ENCODE measurements at regions not wholly inside any gene's neighbourhood (a gene's known extent, or its start where the extent isn't known, plus 50 kb on each side); places are given as distances from the start of the nearest gene placed in this dataset.
A peak's percentile ranks its signal among the peaks of the same experiment; 100 is the strongest.
"Not testable (repeated sequence)": the region's sequence is repeated elsewhere in the genome, so short reads cannot be mapped to it uniquely, and the experiment has no call there.

DNA sequence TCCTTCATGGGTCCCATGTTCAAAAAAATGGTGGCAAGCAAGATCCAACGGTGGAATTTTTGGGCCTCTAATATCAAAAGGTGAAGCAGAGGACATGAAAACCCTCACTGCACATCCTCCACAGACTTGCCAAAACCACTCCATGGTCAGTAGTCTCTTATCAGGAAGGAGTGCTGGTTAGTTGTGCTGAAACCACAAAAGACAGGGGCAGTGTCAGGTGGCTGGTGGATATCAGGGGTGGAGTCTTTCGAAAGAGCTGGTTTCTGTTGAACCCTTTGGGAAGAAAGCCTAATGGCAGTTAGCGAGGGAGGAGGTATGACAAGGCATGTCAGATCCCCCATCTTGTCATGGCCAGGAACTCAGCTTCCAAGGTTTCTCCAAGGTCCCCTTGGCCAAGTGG lies 395.9 kb upstream of the CAMK1G start:
- H3K4me3 ChIP-seq (ENCODE audit: low read depth, low read length): no peak overlapping the region
- DNase-seq (ENCODE audit: low read depth): no peak

DNA sequence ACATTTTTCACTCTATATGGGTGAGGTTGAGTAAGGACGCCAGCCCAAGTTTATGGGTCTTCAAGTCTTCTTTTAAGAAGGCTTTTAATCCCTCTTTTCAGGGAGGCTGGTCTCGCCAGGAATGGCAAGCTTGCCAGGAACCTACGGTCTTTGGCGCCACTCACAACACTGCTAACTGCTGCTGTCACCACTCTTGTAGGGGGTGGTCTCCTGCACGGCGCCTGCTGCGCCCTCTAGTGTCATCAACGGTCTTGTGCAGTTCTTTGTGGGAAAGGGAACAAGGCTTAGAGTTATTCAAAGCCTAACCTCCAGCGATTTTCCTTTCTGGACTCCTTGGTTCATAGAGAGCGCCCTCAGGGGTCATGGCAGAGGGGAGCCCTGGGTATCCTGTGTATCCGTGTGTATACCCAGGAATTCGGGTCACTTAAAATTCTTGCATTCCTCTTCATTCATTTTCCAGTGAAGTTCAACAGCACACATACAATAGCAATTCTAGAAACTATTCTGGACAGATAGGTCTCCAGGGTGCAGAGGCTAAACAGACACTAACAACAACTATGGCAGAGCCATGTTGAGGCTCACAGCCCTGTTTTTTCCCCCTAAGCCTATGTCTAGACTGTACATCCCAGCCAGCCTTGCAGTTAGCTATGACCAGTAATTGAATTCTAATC lies 392.8 kb upstream of the CAMK1G start:
- H3K4me3 ChIP-seq (ENCODE audit: low read depth, low read length): no peak overlapping the region
- DNase-seq (ENCODE audit: low read depth): peak; percentile 9

DNA sequence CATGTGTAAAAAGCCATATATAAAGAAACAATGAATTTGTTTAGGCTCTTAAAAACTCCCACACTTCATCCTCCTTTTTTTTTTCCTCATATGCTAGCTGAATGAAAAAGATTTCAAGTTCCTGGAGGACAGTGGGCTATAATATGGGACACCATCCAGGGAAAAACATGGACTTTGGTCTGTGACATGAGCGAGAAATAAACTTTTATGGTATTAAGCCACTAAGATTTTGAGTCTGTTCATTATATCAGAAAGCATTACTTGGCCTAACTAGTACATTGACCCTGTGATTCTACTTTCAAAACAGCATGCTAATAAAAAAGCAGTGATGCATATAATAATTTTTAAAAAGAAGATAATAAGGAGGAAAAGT lies 392.3 kb upstream of the CAMK1G start:
- DNase-seq (ENCODE audit: low read depth): no peak
- H3K4me3 ChIP-seq (ENCODE audit: low read depth, low read length): no peak overlapping the region

DNA sequence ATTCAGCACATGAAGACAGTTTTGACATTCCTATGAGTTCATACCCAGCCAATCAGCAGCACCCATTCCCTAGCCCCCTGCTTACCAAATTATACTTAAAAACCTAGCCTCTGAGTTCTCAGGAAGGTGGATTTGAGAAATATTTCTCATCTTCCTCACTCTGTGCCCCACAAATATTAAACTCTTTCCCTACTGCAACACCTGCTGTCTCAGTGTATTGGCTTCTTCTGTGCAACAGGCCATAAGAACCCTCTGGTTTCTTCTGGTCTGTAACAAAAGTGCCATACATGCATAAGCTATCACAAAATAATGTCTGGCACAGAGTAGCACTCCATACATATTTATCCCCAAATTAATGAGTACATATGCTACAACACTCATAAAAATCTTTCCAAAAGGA lies 387.4 kb upstream of the CAMK1G start:
- DNase-seq (ENCODE audit: low read depth): no peak
- H3K4me3 ChIP-seq (ENCODE audit: low read depth, low read length): no peak overlapping the region

DNA sequence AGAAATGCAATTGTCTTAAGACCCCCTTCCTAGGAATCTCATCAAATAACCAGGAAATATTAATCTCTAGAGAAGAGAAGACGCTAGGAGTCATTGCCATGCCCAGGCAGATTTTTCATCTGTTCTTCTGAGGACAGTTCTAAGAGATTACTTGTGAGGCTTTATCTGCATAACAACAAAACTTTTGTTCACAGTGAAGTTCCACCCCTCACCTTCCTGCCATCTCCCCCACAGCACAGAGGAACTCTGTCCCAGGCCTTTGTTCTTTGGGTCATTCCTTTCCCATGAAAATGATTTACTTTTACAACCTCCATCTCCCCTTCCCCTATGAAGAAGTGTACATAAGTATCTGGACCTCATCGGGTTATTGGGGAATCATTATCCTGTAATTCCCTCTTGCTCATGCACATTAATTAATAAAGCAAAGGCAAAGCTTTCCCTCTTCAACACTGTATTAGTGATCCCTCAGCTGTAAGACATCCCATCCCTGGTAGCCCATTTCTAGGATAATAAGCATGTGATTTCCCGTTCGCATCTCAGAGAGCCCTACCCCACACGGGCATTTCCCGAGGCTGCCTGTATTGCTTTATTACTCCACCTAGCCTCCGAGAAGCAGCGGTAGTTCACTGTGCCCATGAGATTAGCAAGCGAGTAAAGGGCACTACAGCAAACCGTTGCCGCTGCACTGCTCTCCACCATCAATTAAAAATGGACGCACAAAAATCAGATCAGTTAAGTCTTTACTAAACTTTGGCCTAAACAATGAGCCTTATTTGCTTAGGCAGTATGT lies 384.4 kb upstream of the CAMK1G start:
- H3K4me3 ChIP-seq (ENCODE audit: low read depth, low read length): no peak overlapping the region
- DNase-seq (ENCODE audit: low read depth): no peak

DNA sequence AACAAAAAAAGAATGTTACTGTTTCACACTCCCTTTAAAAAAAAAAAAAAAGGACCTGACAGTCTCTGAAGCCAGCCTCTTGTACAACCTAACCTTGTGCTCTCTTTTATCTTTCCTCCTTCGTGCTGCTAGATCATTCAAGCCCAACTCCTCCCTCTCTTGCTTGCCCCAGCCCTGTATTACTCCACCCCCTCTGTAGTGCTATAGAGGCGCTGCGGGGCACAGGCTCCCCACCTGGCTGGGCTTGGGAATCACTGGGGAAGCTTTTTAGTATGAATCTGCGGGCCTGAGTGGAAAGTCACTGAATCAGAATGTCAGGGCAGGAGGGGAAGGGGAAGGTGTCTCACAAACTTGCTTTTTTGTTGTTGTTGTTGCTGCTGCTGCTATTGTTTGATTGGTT lies 383.7 kb upstream of the CAMK1G start:
- no peak for DNase-seq (ENCODE audit: low read depth)
- no peak overlapping the region for H3K4me3 ChIP-seq (ENCODE audit: low read depth, low read length)

DNA sequence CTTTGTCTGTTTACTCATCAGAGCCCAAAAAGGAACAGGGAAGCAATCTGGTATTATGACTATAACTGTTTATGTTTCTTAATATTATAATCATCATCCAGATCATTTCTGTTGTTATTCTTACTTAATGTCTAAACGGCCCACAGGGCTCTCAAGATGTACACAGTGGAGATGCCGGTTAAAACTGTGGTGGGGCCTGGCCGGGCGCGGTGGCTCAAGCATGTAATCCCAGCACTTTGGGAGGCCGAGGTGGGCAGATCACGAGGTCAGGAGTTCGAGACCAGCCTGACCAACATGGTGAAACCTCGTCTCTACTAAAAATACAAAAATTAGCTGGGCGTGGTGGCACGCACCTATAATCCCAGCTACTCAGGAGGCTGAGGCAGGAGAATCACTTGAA lies 381.2 kb upstream of the CAMK1G start:
- not testable (repeated sequence) for H3K4me3 ChIP-seq (ENCODE audit: low read depth, low read length)

DNA sequence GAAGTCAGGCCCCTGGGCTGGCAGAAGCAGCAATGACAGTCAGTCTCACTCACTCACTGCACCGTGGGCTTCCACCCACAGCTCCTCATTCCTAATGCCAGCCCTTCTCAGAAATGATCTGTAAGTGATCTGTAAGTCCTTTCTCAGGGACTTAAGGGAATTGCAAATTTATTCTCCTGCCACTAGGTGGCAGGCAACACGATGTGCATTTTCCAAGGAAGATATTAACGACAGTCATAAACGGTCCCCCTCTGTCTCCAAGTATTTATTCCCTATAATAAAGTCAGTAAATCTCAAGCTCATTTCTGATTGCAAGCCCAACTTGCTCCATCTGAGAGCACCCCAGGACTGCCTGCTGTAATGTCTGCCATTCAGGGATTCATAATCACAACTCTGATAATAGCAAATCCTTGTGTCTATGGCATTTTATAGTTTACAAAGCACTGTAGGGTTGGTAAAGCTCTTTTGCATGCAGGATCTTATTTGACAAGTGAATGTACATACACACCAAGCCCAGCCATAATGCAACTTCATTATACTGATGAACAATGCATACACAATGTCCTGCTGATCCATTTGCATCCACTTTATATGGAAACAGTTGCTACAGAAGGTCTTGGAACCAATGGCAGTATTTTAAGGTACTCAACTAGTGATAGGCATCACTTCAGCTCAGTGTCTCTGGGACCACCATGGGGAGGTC lies 380.5 kb upstream of the CAMK1G start:
- DNase-seq (ENCODE audit: low read depth): peak; percentile 20
- no peak overlapping the region for H3K4me3 ChIP-seq (ENCODE audit: low read depth, low read length)

More for the DNA sequence above, 381.2 kb upstream of the CAMK1G start:
- not testable (repeated sequence) for DNase-seq (ENCODE audit: low read depth)

DNA sequence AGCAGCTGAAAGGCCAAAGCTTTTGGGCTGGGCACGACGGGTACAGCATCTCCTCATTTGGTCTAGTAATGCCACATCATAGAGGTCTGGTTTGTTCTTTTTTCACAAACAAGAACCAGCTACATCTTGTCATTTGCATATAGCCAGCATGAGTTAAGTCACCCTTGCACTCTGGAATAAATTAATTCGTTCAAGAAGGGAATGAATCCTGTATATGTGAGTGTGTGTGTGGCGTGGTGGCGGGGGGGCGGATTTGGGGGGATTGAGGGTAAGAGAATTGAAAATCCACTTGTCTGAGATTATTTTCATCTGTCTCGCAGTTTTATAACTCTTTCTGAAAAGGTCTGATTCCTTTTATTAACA lies 380.0 kb upstream of the CAMK1G start:
- DNase-seq (ENCODE audit: low read depth): no peak
- no peak overlapping the region for H3K4me3 ChIP-seq (ENCODE audit: low read depth, low read length)

DNA sequence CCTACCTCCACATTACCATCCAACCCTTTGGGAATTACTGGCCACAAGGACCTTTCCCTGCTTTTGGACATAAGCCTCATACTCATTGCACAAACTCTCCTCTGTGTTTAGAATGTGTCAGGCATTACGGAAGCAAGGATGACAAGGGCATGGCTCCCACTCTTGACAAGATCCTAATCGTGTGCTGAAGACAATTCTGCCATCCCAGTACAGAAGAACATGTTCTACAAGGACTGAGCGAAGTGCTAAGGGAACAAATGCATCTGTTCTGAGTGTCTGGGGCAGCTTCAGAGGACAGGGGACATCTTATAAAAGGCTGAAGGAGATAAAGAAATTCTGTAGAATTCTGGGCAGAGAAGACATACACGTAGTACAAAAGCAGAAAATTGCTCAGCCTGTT lies 378.5 kb upstream of the CAMK1G start:
- H3K4me3 ChIP-seq (ENCODE audit: low read depth, low read length): no peak overlapping the region

DNA sequence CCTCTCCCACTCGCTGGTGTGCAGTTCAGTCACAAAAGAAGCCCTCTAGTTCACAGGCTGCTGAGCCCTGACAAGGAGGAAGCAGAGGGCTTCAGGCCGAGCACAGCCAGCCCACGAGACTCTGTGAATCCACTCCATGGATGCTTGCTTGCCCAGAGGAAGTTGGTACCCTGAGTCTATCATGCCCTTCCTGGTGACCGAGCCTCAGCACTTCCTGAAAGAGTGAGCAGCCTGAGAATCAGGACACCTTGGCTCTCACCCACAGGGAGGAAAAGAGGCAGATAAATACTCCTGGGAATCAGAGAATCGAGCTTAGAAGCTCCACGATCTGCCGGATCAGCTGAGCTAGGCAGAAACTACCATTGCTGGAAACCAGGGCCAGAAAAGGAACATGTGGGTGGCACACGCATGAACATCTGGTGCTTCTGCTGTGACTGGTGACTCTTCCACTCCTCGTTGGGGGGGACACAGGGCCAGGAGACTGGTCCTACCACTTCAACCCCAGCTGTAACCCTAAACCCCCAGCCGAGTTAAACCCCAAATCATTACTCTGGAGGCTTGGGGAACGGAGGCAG lies 376.3 kb upstream of the CAMK1G start:
- peak overlapping the region; percentile 40 for H3K4me3 ChIP-seq (ENCODE audit: low read depth, low read length)
- no peak for DNase-seq (ENCODE audit: low read depth)

More for the DNA sequence above, 378.5 kb upstream of the CAMK1G start:
- DNase-seq (ENCODE audit: low read depth): no peak

DNA sequence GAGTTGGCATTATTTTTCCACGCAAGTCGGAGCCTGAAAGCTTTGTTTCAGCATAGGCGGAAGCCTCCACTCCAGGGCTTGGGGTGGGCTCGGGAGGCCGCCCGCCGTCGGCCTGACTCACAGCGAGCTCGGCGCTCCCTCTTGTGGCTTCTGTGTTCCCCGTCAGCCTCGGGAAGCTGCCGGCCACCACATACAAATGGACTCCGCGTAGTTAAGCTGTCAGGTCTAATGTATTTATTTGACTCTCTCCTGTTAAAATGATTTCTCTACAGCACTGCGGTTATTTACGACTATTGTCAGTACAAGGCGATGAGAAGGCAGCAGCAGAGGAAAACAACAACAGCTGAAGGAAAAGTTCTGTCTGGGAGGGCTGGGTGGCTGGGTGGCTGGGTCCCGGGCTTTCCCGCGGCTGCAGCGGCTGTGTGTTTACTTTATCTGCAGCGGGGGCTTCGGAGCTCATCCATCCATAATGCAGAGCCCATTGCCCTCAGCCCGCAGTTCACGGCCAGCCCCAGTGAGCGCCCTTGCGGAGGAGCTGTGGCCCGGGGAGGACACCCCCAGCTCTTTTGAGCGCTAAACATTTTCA lies 375.7 kb upstream of the CAMK1G start:
- peak; percentile 31 for DNase-seq (ENCODE audit: low read depth)
- H3K4me3 ChIP-seq (ENCODE audit: low read depth, low read length): peak overlapping the region; percentile 40

DNA sequence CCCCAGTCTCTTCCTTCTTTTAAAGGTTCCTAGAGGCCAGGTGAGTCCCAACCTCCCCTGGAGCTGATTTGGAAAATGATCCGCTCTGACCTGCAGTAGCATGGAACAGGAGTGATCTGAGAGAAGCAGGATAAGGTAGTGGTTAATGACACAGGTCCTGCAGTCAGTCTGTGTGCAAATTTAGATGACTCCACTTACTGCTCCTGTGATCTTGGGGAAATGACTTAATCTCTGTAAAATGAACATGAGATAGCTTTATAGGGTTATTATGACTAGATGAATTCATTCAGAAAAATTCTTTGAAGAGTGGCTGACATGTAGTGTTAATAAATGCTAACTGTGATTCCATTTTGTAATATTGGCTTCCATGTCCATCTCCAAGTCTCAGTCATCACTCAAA lies 374.9 kb upstream of the CAMK1G start:
- DNase-seq (ENCODE audit: low read depth): no peak
- H3K4me3 ChIP-seq (ENCODE audit: low read depth, low read length): no peak overlapping the region

DNA sequence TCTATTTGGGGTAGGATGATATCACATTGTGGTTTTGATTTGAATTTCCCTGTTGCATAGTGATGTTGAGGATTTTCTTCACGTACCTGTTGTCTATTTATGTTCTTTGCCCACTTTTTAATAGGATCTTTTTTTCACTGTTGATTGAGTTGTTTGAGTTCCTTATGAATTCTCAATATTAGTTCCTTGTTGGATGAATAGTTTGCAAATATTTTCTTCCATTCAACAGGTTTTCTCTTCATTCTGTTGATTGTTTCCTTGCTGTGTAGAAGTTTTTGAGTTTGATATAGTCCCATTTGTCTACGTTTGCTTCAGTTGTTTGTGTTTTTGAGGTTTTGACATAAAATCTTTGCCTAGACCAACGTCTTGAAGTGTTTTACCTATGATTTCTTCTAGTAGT lies 369.5 kb upstream of the CAMK1G start:
- no peak for DNase-seq (ENCODE audit: low read depth)
- no peak overlapping the region for H3K4me3 ChIP-seq (ENCODE audit: low read depth, low read length)

DNA sequence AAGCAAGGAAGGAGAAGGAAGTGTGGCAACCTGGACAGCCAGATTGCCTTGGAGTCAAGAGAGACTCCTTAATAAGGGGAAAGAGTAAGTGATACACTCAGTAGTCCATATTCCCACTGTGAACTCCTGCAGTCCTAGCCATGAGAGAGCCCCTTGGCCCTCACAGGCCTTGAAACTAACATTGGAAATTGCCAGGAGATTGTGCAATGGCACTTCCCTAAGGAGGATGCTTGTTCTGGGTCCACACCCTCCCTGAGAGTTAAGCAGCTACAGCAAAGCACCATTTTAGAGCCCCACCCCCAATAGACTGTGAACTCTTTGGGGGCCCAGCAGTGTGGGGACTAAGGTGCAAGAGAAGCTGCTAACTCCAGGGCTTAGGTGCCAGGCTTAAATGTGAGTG lies 367.7 kb upstream of the CAMK1G start:
- no peak overlapping the region for H3K4me3 ChIP-seq (ENCODE audit: low read depth, low read length)

DNA sequence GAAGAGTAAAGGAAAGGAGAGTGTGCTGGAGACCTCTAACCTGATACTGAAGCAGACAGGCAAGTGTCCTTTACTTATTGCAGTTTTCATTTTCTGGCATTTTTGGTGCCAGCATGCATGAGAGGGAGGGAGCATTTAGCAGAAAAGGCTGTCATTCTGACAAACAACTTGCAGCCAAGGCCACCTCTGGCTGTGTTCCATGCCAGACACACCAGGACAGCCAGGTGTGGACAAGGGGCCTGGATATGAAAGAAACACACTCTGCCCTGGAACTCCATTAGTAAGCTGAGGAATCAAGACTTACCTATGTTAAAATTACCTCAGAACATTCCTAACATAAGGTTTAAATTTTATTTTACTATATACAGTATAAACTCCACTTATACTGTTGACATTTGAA lies 365.4 kb upstream of the CAMK1G start:
- H3K4me3 ChIP-seq (ENCODE audit: low read depth, low read length): no peak overlapping the region
- no peak for DNase-seq (ENCODE audit: low read depth)

More for the DNA sequence above, 367.7 kb upstream of the CAMK1G start:
- DNase-seq (ENCODE audit: low read depth): no peak

DNA sequence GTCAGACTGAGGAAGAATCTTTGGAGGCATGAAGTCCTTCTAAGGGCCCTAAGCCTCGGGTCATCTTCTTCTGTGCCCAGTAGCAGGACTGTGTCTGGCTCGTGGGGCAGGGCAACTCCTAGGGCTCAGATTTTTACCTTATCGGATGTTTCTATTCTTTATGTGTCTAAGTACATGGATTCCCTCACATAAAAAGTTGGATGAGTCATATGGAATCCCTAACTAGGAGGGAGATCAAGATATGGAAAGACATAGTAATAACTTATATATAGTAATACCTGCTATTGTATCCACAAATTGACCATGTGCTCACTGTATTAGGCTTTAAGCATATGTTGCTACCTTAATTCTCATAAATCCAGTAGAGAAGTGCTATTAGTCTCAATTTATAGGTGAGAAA lies 364.5 kb upstream of the CAMK1G start:
- DNase-seq (ENCODE audit: low read depth): no peak
- no peak overlapping the region for H3K4me3 ChIP-seq (ENCODE audit: low read depth, low read length)

DNA sequence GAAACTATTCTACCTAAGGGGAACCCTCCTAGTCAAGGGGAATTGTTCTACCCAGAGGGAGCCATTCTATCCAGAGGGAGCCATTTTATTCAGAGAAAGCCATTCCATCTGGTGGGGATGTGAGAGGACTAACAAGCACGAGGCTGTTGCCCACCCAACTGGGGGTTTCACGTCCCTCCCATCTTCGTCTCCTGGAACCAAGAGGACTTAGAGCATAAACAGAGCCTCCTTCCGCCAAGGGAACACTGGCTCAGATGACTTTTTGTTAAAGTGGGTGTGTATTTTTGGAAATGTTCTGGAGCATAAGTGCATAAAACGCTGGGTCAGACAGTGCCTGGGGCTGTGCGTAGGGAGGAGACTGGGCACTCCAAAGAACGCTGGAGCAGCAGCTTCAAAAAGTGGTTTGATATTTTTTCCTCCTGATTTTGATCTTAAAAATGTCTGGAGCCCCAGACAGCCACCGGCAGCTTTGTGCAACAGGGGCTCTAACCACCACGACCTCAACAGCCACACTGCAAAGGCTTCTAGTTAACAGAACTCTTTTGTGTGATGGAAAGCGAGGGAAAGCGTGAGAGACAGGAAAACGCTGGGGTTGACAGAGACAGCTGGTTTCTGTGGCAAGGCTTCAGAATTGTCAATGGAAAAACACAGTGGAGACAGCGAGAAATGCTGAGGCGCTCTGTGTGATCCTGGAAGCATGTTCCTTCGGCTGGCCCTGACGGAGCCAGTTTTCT lies 363.6 kb upstream of the CAMK1G start:
- H3K4me3 ChIP-seq (ENCODE audit: low read depth, low read length): no peak overlapping the region
- peak; percentile 6 for DNase-seq (ENCODE audit: low read depth)

DNA sequence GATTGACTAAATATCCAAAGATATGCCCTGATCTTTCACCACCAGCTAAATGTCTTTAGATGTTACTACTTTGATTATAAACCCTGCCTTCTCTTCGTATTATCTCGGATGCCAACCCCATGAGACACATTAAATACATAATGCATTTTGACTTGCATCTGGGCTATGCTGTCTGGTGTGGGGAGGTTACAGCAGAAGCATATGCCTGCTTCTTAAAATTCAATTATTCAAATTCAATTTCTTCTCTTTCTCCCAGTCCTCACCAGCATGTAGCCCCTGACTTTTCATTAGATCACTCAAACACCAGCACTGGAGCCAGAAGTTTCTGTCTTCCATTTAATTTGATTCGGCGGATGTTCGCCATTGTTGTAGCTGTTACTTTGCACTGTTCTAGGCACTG lies 360.7 kb upstream of the CAMK1G start:
- no peak overlapping the region for H3K4me3 ChIP-seq (ENCODE audit: low read depth, low read length)
- no peak for DNase-seq (ENCODE audit: low read depth)
